PC-3 (cell line): ENCODE measurements at regions not wholly inside any gene's neighbourhood (a gene's known extent, or its start where the extent isn't known, plus 50 kb on each side); places are given as distances from the start of the nearest gene placed in this dataset.

Experiments
- ATAC-seq: fragments of 200-7000 bp; cut with Tn5 transposase; 2 replicates; pipeline ENCODE4 v1.9.1; 2020; ENCODE audit warnings: mild to moderate bottlenecking, moderate library complexity
- BruUV-seq: library from RNA; stranded (reverse); fragments of 400-500 nt; replicated peaks from 2 replicates; lab custom pipeline; 2021; lab: Mats Ljungman, UMichigan
- CTCF ChIA-PET: fragments of 300-600 bp; sonication (Branson Sonifier 250); formaldehyde crosslinking; loops from one replicate; lab custom pipeline; 2022; ENCODE audit warnings: antibody characterized with exemption; lab: Charles Lee
- POLR2A ChIA-PET: fragments of 300-600 bp; sonication (Branson Sonifier 250); formaldehyde crosslinking; loops from one replicate; lab custom pipeline; 2022; ENCODE audit warnings: antibody characterized with exemption; ENCODE audit not compliant: unreplicated experiment; lab: Charles Lee
- DNase-seq: peaks from one replicate; pipeline ENCODE4 v3.0.0-alpha.2; 2015
- H2AFZ ChIP-seq: fragments of 300-600 bp; sonication (generic); 2 replicates; pipeline ENCODE4 v1.6.0; 2016; ENCODE audit warnings: antibody characterized with exemption, low read length
- H3F3A ChIP-seq: fragments of 300-600 bp; sonication (generic); one replicate; pipeline ENCODE4 v1.6.0; 2017; ENCODE audit warnings: antibody characterized with exemption, low read length, control low read depth, mild to moderate bottlenecking; ENCODE audit not compliant: unreplicated experiment
- H3K27ac ChIP-seq: fragments of 300-600 bp; sonication (generic); 2 replicates; pipeline ENCODE4 v1.5.1; 2016; ENCODE audit warnings: mild to moderate bottlenecking, low read length
- H3K27me3 ChIP-seq: fragments of 300-600 bp; sonication (generic); 2 replicates; pipeline ENCODE4 v1.6.1; 2016; ENCODE audit warnings: low read length, mixed read lengths
- H3K36me3 ChIP-seq: fragments of 300-600 bp; sonication (generic); 2 replicates; pipeline ENCODE4 v1.6.1; 2016; ENCODE audit warnings: low read depth, mixed run types, low read length, mixed read lengths
- H3K4me1 ChIP-seq: fragments of 300-600 bp; sonication (generic); 2 replicates; pipeline ENCODE4 v1.5.1; 2016; ENCODE audit warnings: low read length; ENCODE audit not compliant: insufficient read depth
- H3K4me2 ChIP-seq: fragments of 300-600 bp; sonication (generic); 2 replicates; pipeline ENCODE4 v1.6.0; 2016; ENCODE audit warnings: low read length
- H3K4me3 ChIP-seq: fragments of 300-600 bp; sonication (generic); 2 replicates; pipeline ENCODE4 v1.5.1; 2016; ENCODE audit warnings: mild to moderate bottlenecking, low read length, mixed read lengths
- H3K79me2 ChIP-seq: fragments of 300-600 bp; sonication (generic); 2 replicates; pipeline ENCODE4 v1.6.1; 2017; ENCODE audit warnings: low read length, mixed read lengths
- H3K9ac ChIP-seq: fragments of 300-600 bp; sonication (generic); 2 replicates; pipeline ENCODE4 v1.6.0; 2016; ENCODE audit warnings: mild to moderate bottlenecking, low read length
- H3K9me2 ChIP-seq: fragments of 300-600 bp; sonication (generic); replicated peaks from 2 replicates; pipeline ENCODE4 v1.6.1; 2016; ENCODE audit warnings: mixed run types, low read length, mixed read lengths
- H3K9me3 ChIP-seq: fragments of 300-600 bp; sonication (generic); 2 replicates; pipeline ENCODE4 v1.6.1; 2016; ENCODE audit warnings: low read length, mixed read lengths
- H4K20me1 ChIP-seq: fragments of 300-600 bp; sonication (generic); 2 replicates; pipeline ENCODE4 v1.6.1; 2016; ENCODE audit warnings: low read length, mixed read lengths
- CTCF ChIP-seq: fragments of 300-600 bp; sonication (generic); conservative IDR thresholded peaks from 2 replicates; pipeline ENCODE4 v1.5.1; 2017; ENCODE audit warnings: antibody characterized with exemption, low read depth, mild to moderate bottlenecking, low read length
- EZH2 ChIP-seq: fragments of 300-600 bp; sonication (generic); IDR thresholded peaks from one replicate; pipeline ENCODE4 v1.6.1; 2017; ENCODE audit warnings: antibody characterized with exemption, mild to moderate bottlenecking, low read length; ENCODE audit not compliant: unreplicated experiment
- EZH2phosphoT487 ChIP-seq: fragments of 300-600 bp; sonication (generic); IDR thresholded peaks from 2 replicates; pipeline ENCODE4 v1.6.1; 2018; ENCODE audit warnings: mild to moderate bottlenecking, antibody characterized with exemption, low read length, borderline replicate concordance
- intact Hi-C: fragments of 100-400 bp; cut with micrococcal nuclease; formaldehyde crosslinking; loops from 2 replicates; pipeline ENCODE4 v1.9.0; 2023

DNA sequence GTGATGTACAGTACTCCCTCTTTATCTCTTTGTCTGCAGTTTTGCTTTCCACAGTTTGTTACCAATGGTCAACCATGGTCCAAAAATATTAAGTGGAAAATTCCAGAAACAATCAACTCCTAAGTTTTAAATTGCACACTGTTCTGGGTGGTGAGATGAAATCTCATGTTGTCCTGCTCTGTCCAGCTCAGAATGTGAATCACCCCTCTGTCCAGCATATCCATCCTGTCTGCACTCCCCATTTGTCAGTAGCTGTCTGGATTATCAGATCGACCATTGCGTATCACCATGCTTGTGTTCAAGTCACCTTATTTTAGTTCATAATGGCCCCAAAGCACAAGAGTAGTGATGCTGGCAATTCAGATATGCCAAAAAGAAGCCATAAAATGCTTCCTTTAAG lies 118.2 kb upstream of the PDE4B start:
- DNase-seq (no peak), ATAC-seq (no peak)
- Histone ChIP-seq H3K9me3 (no peaks in the 10 kb centered on the region), H3K4me3 (no peak overlapping the region), H3K27ac (no peak overlapping the region), H3K4me2 (no peak overlapping the region), H2AFZ (no peak overlapping the region), H3F3A (no peaks in the 10 kb centered on the region), H3K79me2 (no peaks in the 10 kb centered on the region), H3K4me1 (no peaks in the 10 kb centered on the region), H3K27me3 (peaks cover 46% of the 10 kb centered on the region), H3K36me3 (no peaks in the 10 kb centered on the region), H4K20me1 (no peaks in the 10 kb centered on the region), H3K9me2 (no peaks in the 10 kb centered on the region), H3K9ac (no peak overlapping the region)
- CTCF ChIA-PET, result no interaction called here
- POLR2A ChIA-PET, result no interaction called here
- BruUV-seq, result no TSS peak
- TF ChIP-seq CTCF (no peak), EZH2 (no peak), EZH2phosphoT487 (no peak)
- intact Hi-C loops, result no loop called here

DNA sequence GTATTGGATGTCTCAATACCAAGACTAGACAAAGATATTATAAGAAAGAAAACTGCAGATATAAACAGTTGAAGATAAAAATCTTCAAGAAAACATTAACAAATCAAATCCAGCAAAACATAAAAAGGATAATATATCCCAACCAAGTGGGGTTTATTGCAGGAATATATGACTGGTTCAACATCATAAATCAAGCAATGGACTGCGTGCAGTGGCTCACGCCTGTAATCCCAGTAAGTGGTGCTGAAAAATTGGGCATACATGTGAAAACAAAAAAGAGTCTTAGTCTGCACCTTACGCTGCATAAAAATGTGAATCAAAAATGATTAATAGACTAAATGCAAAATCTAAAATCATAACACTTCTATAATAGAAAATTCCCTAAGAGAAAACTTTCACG lies 112.9 kb upstream of the PDE4B start:
- H3K9me3 ChIP-seq, result no peaks in the 10 kb centered on the region
- TF ChIP-seq EZH2phosphoT487 (no peak), EZH2 (no peak), CTCF (no peak)
- H3K9me2 ChIP-seq, result no peaks in the 10 kb centered on the region
- CTCF ChIA-PET, result no interaction called here
- H3K4me2 ChIP-seq, result no peak overlapping the region
- no peak overlapping the region for H3K4me3 ChIP-seq
- H3K4me1 ChIP-seq, result no peaks in the 10 kb centered on the region
- no peaks in the 10 kb centered on the region for H3K36me3 ChIP-seq
- H3F3A ChIP-seq, result no peaks in the 10 kb centered on the region
- POLR2A ChIA-PET, result no interaction called here
- H3K27me3 ChIP-seq, result peaks cover 31% of the 10 kb centered on the region
- no peak overlapping the region for H3K9ac ChIP-seq
- no peaks in the 10 kb centered on the region for H4K20me1 ChIP-seq
- no peak overlapping the region for H3K27ac ChIP-seq
- no peak overlapping the region for H2AFZ ChIP-seq
- no peaks in the 10 kb centered on the region for H3K79me2 ChIP-seq
- BruUV-seq, result no TSS peak
- no peak for DNase-seq
- intact Hi-C loops, result no loop called here
- ATAC-seq, result no peak

GRCh38 chr1:65681096-65681495 lies 111.6 kb upstream of the PDE4B start:
- Histone ChIP-seq H3K79me2 (no peaks in the 10 kb centered on the region), H2AFZ (no peak overlapping the region), H3K9me2 (no peaks in the 10 kb centered on the region), H4K20me1 (no peaks in the 10 kb centered on the region), H3K9me3 (no peaks in the 10 kb centered on the region), H3K4me3 (no peak overlapping the region), H3K36me3 (no peaks in the 10 kb centered on the region), H3K4me2 (no peak overlapping the region), H3K9ac (no peak overlapping the region), H3K27ac (no peak overlapping the region), H3K27me3 (peaks cover 28% of the 10 kb centered on the region), H3K4me1 (no peaks in the 10 kb centered on the region), H3F3A (no peaks in the 10 kb centered on the region)
- no peak; the same call in 1 of the 2 replicates for ATAC-seq
- ChIA-PET CTCF (no interaction called here), POLR2A (no interaction called here)
- no TSS peak for BruUV-seq
- TF ChIP-seq CTCF, result no peak
- TF ChIP-seq EZH2, result no peak
- TF ChIP-seq EZH2phosphoT487, result no peak
- peak; percentile 61 for DNase-seq
- intact Hi-C loops, result no loop called here
